Superior temporal gyrus (tissue), 1 donor: ENCODE measurements at regions not wholly inside any gene's neighbourhood (a gene's known extent, or its start where the extent isn't known, plus 50 kb on each side); places are given as distances from the start of the nearest gene placed in this dataset.
"Not testable (repeated sequence)": the region's sequence is repeated elsewhere in the genome, so short reads cannot be mapped to it uniquely, and the experiment has no call there.

Source experiments
- DNase-seq: peaks from one replicate; pipeline ENCODE4 v3.0.0-alpha.2; 2016; ENCODE audit errors: extremely low spot score

- DNase-seq, result peak; percentile 95
These were observed 128.3 kb upstream of the CCNH start for GRCh38 chr5:87541033-87541432.

GRCh38 chr5:87539839-87540238, 127.1 kb upstream of the CCNH start:
- no peak for DNase-seq

GRCh38 chr5:87536365-87536764, 123.6 kb upstream of the CCNH start:
- no peak for DNase-seq

- DNase-seq, result no peak
These were observed 123.0 kb upstream of the CCNH start for GRCh38 chr5:87535706-87536105.

GRCh38 chr5:87529486-87530076, 116.9 kb upstream of the CCNH start:
- DNase-seq, result no peak

GRCh38 chr5:87526131-87526530, 113.4 kb upstream of the CCNH start:
- DNase-seq, result no peak

- DNase-seq, result no peak
These were observed 111.5 kb upstream of the CCNH start for GRCh38 chr5:87524217-87524616.

GRCh38 chr5:87511778-87512177, 99.0 kb upstream of the CCNH start:
- not testable (repeated sequence) for DNase-seq

- DNase-seq, result no peak
These were observed 90.3 kb upstream of the CCNH start for GRCh38 chr5:87503004-87503403.

GRCh38 chr5:87499478-87500410, 87.0 kb upstream of the CCNH start:
- no peak for DNase-seq
